Suprapubic skin (tissue), 4 donors: ENCODE measurements at regions not wholly inside any gene's neighbourhood (a gene's known extent, or its start where the extent isn't known, plus 50 kb on each side); places are given as distances from the start of the nearest gene placed in this dataset.

Source experiments
- CTCF ChIP-seq, 2 donors: fragments of 200-600 bp in 1 of 2; fragments of 450-650 bp in 1 of 2; sonication (generic) in 1 of 2; IDR thresholded peaks; one replicate each; pipeline ENCODE4 v1.5.1; 2016 to 2019; ENCODE audit warnings: antibody characterized with exemption in 2 of 2, mild to moderate bottlenecking in 1 of 2, moderate library complexity in 1 of 2
- EP300 ChIP-seq: sonication (generic); formaldehyde crosslinking; IDR thresholded peaks from one replicate; pipeline ENCODE4 v1.6.1; 2017; ENCODE audit warnings: antibody characterized with exemption
- POLR2A ChIP-seq, 2 donors: fragments of 450-650 bp; IDR thresholded peaks; one replicate each; pipeline ENCODE4 v1.6.1; 2017; ENCODE audit warnings: antibody characterized with exemption in 2 of 2, mild to moderate bottlenecking in 2 of 2, moderate library complexity in 2 of 2
- POLR2AphosphoS5 ChIP-seq, 3 donors: sonication (generic); formaldehyde crosslinking; IDR thresholded peaks; one replicate each; pipeline ENCODE4 v1.6.1; 2017; ENCODE audit warnings: antibody characterized with exemption in 3 of 3

DNA sequence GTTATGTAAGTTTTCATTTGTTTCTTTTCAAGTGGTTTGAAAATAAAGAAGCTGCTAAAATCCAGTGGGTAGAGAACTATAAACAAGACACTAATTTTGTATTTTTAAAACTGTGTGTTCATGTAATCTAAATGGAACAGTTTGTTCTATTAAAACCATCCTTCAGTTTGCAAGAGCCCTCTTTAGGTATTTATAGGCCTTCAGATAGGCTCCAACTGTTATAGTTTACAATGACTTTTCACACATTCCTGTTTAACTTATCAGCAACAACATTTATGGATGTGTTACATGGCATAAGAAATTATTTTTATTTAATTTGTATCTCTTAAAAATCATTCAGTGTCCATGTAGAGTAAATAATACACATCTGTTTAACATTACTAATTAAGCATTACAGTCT lies 126.7 kb upstream of the SLCO6A1 start:
- TF ChIP-seq CTCF (IDR thresholded peaks at IDR 0.05) (no peak), POLR2A (IDR thresholded peaks at IDR 0.05) (no peak), POLR2AphosphoS5 (IDR thresholded peaks at IDR 0.05) (no peak), EP300 (no peak)
